Left lobe of liver (tissue), 2 donors: ENCODE measurements at regions not wholly inside any gene's neighbourhood (a gene's known extent, or its start where the extent isn't known, plus 50 kb on each side); places are given as distances from the start of the nearest gene placed in this dataset.
"Not testable (repeated sequence)": the region's sequence is repeated elsewhere in the genome, so short reads cannot be mapped to it uniquely, and the experiment has no call there.

Experiments used
- ATAC-seq: fragments of 200-7000 bp; cut with Tn5 transposase; one replicate; pipeline ENCODE4 v1.9.1; 2020; ENCODE audit warnings: mild to moderate bottlenecking, moderate library complexity
- DNase-seq: peaks from one replicate; pipeline ENCODE4 v3.0.0-alpha.2; 2020; ENCODE audit warnings: low spot score
- donor health status: DM: no; HTN: no; CAD: no; lungs with moderate emphysema.
- donor health status: DM: no; HTN: yes; CAD: no.

- no peak for DNase-seq
- no peak for ATAC-seq
Measured at GRCh38 chr12:63508543-63508942, 159.8 kb downstream of the DPY19L2 start.

- ATAC-seq (no peak), DNase-seq (no peak)
Measured at GRCh38 chr12:63499567-63499966, 168.7 kb downstream of the DPY19L2 start.

- ATAC-seq, result no peak
- no peak for DNase-seq
Measured at GRCh38 chr12:63498239-63498638, 170.1 kb downstream of the DPY19L2 start.

DNA sequence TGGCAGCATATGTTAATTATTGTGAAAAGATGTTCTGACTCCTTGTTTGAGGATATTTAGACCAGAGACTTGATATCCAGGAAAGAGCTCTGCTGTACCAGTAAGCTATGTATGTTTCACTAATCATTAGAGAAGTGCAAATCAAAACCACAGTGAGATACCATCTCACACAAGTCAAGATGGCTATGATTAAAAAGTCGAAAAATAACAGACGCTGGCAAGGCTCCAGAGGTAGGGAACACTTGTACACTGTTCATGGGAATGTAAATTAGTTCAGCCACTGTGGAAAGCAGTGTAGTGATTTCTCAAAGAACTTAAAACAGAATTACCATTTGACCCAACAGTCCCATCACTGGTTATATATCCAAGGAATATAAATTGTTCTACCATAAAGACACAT is 171.6 kb downstream of the DPY19L2 start:
- DNase-seq, result no peak
- no peak for ATAC-seq

GRCh38 chr12:63495974-63496373 is 172.3 kb downstream of the DPY19L2 start:
- no peak for ATAC-seq
- DNase-seq, result no peak

DNA sequence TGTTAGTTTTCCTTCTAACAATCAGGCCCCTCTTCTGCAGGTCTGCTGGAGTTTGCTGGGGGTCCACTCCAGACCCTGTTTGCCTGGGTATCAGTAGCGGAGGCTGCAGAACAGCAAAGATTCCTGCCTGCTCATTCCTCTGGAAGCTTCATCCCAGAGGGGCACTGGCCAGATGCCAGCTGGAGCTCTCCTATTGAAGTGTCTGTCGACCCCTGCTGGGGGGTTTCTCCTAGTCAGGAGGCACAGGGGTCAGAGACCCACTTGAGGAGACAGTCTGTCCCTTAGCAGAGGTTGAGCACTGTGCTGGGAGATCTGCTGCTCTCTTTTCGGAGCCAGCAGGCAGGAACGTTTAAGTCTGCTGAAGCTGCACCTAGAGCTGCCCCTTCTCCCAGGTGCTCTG is 174.9 kb downstream of the DPY19L2 start:
- ATAC-seq, DNase-seq: not testable (repeated sequence)

DNA sequence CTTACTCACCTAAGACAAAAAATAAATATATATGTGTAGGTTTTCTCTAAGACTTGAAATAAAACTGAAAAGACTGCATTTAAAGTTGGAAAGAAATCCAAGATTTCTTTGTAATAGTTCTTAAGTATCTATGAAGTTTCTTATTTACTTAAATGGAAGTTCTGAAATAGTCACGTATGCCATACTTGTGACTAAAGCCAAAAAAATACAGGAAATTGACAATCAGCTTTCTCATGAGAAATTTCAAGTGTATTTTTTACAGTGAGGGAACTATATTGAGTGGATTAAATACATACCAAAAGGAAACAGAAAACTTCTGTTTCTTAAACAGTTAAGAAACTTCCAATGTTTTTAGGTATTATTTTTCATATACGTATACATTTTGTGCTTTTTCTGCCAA is 188.1 kb downstream of the DPY19L2 start:
- ATAC-seq (no peak), DNase-seq (no peak)

GRCh38 chr12:63470161-63470560 is 198.1 kb downstream of the DPY19L2 start:
- ATAC-seq (no peak), DNase-seq (no peak)

DNA sequence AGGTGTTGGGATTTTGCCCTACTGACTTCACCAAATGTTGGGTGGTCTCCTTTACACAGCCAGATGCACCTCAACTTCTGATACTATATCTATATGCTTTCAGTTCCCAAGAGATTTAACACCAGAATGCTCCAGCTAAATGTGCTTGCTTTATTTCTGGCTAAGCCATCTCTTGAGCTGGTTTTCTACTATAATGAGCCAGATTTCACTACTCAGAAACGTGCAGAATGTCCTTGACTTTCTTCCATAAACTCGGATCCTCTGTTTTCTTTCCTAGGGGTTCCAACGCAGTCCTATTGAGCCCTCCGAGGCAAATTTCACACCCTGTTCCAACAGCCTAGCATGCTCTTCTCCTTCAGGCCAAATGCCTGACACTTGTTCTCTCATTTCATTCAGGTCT is 200.3 kb downstream of the DPY19L2 start:
- DNase-seq (no peak), ATAC-seq (no peak)

DNA sequence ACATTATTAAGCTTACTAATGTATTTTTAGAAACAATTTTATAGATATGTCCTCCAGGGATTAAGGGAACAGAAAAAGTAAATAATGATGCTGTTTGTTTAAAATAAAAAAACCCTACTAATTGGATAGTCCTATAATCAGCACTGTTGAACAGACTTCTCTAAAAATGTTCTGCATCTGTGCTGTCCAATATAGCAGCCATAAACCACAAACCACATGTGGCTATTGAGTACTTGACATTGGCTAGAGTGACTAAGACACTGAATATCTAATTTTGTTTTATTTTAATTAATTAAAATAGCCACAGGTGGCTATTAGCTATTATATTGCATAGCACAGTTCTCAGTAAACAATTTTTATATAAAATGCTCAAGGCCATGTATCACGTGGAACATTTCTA is 210.4 kb downstream of the DPY19L2 start:
- DNase-seq (no peak), ATAC-seq (no peak)

DNA sequence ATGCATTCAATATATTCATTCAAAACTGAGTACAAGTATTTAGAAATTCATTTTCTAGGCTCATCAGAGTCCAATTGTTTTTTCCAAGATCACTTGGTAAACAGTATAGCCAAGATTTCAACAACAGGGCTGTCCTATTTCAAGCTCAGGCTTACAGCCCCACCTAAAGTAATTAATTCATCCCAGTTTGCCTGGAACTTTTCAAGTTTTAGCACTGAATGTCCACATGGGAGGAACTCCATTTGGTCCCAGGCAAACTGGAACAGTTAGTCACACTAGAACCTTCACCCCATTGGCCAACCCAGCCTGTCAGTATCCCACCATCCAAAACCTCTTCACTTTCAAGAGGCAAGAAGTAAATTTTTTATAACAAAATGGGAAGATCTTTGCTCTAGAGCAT is 210.9 kb downstream of the DPY19L2 start:
- DNase-seq (no peak), ATAC-seq (no peak)

- no peak for DNase-seq
- no peak for ATAC-seq
Measured at GRCh38 chr12:63450816-63451215, 217.5 kb downstream of the DPY19L2 start.

DNA sequence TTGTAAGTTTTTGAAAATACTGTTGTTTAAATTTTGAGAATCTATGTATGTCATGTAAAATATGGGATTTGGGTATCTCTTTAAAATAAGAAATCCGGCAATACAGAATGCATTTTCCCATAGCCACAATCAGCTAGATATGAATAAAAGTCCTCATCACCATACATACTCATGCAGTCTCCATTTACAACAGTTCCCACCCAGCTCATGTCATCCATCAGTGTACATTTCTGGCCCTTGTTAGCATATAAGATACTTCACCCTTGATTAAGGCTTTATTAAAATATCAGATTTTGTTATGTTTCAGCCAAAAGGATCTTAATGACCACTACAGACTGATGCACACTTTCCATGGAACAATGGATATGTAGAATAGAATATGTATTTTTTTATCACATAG is 218.0 kb downstream of the DPY19L2 start:
- ATAC-seq, result no peak

GRCh38 chr12:63445224-63445880 is 222.9 kb downstream of the DPY19L2 start:
- ATAC-seq (no peak), DNase-seq (no peak)

More for the DNA sequence above, 218.0 kb downstream of the DPY19L2 start:
- no peak for DNase-seq

- DNase-seq (no peak), ATAC-seq (no peak)
Measured at GRCh38 chr12:63440048-63440447, 228.2 kb downstream of the DPY19L2 start.

DNA sequence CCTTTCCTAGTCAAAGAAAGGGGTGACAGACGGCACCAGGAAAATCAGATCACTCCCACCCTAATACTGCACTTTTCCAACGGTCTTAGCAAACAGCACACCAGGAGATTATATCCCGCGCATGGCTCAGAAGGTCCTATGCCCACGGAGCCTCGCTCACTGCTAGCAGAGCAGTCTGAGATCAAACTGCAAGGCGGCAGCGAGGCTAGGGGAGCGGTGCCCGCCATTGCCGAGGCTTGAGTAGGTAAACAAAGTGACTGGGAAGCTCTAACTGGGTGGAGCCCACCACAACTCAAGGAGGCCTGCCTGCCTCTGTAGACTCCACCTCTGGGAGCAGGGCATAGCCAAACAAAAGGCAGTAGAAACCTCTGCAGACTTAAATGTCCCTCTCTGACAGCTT is 233.9 kb downstream of the DPY19L2 start:
- not testable (repeated sequence) for DNase-seq, ATAC-seq

DNA sequence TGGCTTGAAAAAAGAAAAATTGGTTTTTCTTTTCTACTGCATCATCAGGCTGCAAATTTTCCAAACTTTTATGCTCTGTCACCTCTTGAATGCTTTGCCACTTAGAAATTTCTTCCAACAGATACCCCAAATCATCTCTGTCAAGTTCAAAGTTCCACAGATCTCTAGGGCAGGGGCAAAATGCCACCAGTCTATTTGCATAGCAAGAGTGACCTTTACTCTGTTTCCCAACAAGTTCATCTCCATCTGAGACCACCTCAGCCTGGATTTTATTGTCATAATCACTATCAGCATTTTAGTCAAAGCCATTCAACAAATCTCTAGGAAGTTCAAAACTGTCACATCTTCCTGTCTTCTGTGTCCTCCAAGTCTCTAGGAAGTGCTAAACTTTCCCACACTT is 240.3 kb downstream of the DPY19L2 start:
- DNase-seq (peak; percentile 48), ATAC-seq (peak; percentile 34)

DNA sequence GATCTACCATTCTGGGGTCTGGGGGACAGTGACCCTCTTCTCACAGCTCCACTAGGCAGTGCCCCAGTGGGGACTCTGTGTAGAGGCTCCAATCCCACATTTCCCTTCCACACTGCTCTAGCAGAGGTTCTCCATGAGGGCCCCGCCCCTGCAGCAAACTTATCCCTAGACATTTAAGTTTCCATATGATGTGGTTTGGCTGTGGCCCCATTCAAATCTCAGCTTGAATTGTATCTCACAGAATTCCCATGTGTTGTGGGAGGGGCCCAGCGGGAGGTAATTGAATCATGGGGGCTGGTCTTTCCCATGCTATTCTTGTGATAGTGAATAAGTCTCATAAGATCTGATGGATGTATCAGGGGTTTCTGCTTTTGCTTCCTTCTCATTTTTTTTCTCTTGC is 241.3 kb downstream of the DPY19L2 start:
- DNase-seq, result not testable (repeated sequence)

GRCh38 chr12:63424671-63425070 is 243.6 kb downstream of the DPY19L2 start:
- DNase-seq, result no peak
- no peak for ATAC-seq

More for the DNA sequence above, 241.3 kb downstream of the DPY19L2 start:
- ATAC-seq, result not testable (repeated sequence)

DNA sequence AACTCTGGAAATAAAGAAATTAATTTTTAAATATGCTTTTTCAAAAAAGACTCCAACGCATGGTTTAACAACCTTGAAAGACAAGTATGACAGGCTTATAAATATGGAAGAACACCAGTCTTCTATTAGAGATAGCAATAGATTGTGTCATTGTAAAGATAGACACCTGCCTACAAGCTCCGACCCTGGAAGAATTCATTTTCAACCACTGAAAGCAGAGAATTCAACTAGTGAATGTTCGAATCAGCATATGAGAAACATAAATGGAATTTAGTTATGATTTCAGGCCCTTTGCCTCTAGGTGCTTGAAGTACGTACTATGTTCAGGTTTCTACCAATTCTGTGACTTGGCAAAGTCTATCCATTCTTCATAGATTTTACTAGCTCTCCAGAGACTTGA is 244.5 kb downstream of the DPY19L2 start:
- DNase-seq, result no peak
- no peak for ATAC-seq

DNA sequence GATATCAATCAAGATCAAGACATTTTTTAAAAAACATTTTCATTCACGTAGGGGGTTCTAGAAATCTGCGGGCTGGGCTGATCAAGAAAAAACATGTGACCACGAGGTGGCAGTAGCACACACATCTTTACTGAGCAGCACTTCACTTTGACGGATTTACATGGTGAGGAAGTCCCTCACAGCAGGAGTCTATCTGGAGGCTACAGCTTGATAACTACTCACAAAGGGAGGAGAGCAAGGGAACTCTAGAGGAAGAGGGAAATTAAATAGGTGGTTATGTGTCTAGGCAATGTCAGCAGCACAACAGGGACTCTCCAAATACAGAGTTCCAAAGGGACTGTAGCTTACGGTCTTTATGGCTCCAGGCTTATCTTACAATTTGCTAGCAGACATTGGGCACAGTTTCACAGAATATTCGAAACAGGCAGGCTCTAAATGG is 248.1 kb downstream of the DPY19L2 start:
- DNase-seq (peak; percentile 59), ATAC-seq (peak; percentile 93)

DNA sequence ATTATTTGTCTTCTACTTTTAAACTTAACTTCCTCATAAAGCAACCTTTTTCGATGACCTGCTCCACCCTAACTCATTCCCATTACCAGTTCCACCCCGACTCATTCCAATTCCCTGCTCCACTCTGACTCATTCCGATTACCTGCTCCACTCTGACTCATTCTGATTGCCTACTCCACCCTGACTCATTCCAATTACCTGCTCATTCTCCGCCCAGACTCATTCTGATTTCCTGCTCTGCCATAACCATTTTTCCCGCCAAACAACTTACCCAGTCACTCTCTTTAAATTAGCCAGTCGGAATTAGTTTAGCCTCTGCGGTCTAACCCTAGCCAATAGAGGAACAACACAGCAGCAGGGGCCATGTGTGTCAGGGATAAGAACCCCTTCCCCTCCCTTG is 249.1 kb downstream of the DPY19L2 start:
- DNase-seq (no peak), ATAC-seq (no peak)

DNA sequence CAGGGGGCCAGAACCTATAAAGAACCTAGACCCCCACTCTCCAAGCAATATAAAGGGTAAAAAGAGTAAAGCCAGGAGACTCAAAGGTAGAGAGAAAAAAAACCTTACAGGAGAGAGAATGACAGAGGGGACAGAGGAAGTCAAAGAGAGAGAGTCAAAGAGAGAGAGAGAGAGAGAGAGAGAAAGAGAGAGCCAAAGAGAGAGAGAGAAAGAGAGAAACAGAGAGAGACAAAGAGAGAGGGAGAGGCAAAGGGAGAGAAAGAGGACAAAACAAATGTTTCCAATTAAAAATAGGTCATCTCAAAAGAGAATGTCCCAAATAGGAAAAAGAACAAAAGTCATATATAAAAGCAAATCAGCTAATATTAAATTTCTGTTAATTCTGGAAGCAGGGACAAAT is 251.5 kb downstream of the DPY19L2 start:
- no peak for ATAC-seq
- no peak for DNase-seq
